GM12874 (cell line): ENCODE measurements at regions not wholly inside any gene's neighbourhood (a gene's known extent, or its start where the extent isn't known, plus 50 kb on each side); places are given as distances from the start of the nearest gene placed in this dataset.

ENCODE experiments used
- TF ChIP-seq, protein P1 (sequence below): IDR thresholded peaks from 2 replicates; pipeline ENCODE4 v1.5.1; 2011; ENCODE audit warnings: low read depth, mild to moderate bottlenecking, control low read depth, low read length, moderate library complexity; ENCODE audit not compliant: insufficient read depth

GRCh38 chr2:242069018-242069417 lies 199.5 kb downstream of the RTP5 start:
- TF ChIP-seq, protein P1, sequence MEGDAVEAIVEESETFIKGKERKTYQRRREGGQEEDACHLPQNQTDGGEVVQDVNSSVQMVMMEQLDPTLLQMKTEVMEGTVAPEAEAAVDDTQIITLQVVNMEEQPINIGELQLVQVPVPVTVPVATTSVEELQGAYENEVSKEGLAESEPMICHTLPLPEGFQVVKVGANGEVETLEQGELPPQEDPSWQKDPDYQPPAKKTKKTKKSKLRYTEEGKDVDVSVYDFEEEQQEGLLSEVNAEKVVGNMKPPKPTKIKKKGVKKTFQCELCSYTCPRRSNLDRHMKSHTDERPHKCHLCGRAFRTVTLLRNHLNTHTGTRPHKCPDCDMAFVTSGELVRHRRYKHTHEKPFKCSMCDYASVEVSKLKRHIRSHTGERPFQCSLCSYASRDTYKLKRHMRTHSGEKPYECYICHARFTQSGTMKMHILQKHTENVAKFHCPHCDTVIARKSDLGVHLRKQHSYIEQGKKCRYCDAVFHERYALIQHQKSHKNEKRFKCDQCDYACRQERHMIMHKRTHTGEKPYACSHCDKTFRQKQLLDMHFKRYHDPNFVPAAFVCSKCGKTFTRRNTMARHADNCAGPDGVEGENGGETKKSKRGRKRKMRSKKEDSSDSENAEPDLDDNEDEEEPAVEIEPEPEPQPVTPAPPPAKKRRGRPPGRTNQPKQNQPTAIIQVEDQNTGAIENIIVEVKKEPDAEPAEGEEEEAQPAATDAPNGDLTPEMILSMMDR, result no peak

DNA sequence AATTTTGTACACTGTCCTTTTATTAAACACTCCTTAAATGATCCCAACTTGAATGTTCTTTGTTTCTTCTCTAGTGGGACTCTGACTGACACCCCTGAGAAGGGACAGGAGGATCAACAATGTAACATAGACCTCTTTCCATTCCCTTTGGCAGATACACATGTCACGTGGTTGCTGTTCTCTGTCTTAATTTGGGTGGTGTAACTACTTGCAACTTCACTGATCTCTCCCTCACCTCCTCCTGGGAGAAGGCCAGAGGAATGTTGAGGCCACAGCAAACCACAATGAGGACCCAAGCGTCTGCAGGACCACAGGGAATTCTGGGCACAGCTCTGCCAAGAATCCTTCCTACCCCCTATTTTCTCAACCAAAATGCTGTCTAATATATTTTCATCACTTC lies 205.6 kb downstream of the RTP5 start:
- TF ChIP-seq, protein P1, result no peak

- TF ChIP-seq, protein P1, result no peak
These were observed 206.2 kb downstream of the RTP5 start for GRCh38 chr2:242075696-242076095.

- TF ChIP-seq, protein P1, result no peak
These were observed 216.6 kb downstream of the RTP5 start for GRCh38 chr2:242085941-242086621.

DNA sequence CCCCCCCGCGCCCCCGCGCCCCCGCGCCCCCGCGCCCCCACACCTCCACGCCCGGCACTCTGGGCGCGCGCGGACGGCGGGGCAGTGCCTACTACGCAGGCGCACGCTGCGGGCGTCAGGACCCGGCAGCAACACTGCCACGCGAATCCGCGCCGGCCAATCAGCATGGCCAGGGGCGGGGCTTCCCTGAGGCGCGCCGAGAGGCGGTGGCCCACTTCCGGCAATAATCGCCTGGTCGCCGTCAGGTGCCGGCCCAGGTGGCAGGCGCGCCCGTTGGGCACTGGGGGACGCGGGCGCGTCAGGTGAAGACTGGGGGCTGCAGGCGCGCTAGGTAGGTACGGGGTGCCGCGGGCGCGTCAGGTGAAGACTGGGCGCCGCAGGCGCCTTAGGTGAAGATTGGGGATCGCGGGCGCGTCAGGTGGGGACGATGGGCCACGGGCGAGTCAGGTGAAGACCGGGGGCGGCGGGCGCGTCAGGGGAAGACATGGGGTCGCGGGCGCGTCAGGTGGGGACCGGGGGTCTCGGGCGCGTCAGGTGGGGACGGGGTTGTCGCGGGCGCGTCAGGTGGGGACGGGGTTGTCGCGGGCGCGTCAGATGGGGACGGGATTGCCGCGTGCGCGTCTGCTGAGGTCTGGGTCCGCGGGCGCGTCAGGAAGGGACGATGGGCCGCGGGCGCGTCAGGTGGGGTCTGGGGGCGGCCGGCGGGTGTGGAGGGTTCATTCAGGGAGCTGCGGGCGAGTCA lies 219.1 kb downstream of the RTP5 start:
- TF ChIP-seq, protein P1, result no peak

GRCh38 chr2:242098034-242098433 lies 228.5 kb downstream of the RTP5 start:
- TF ChIP-seq, protein P1, result no peak

DNA sequence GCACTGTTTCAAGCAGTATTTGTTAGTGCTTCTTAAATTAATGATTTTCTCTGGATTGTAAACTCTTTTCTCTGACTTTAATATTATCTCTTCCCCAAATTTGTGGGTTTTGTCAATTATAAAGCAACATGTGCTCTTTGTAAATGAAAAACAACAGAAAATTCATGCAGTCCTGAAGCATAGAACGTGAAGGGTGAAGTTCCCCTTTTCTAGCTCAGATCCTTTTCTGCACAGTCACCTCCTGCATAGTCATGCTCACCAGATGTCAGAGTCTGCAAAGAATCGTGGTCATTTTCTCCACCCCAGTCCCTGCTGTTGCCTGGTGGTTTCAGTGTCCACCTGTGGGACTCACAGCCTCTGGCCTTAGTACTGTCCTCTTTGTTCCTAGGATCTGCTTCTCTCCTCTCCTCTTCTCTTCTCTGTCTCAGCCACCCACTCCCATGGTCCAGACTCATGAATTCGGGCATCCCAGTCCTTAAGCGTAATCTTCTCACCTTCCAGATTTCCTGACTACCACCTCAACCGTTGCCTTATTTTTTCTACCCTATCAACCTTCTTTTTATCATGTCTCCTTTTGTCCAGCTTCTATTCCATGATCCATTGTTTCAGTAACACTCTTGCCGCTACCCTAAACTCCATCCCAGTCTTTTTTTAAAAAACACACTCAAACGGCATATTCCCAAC lies 229.1 kb downstream of the RTP5 start:
- TF ChIP-seq, protein P1, result no peak
